H1 (cell line): ENCODE measurements at regions not wholly inside any gene's neighbourhood (a gene's known extent, or its start where the extent isn't known, plus 50 kb on each side); places are given as distances from the start of the nearest gene placed in this dataset.

Source experiments
- BACH1 ChIP-seq: IDR thresholded peaks from 2 replicates; pipeline ENCODE4 v1.6.1; 2012; ENCODE audit warnings: low read length, improper control_type of control experiment
- POLR2A ChIP-seq, 2 experiments: IDR thresholded peaks; 1 replicate in 1 of 2; 2 replicates in 1 of 2; pipeline ENCODE4 v1.6.1; 2011; ENCODE audit warnings: low read depth in 2 of 2, low read length in 2 of 2, mild to moderate bottlenecking in 2 of 2; ENCODE audit errors: control extremely low read depth in 1 of 2
- RBBP5 ChIP-seq: IDR thresholded peaks from 2 replicates; pipeline ENCODE4 v1.7.1; 2012; ENCODE audit warnings: low read depth, mild to moderate bottlenecking, inconsistent platforms, low read length, moderate library complexity, borderline replicate concordance

GRCh38 chr6:74103417-74103816 lies 407.4 kb downstream of the CD109 start (continued):
- TF ChIP-seq RBBP5: no peak
- no peak for TF ChIP-seq BACH1
- TF ChIP-seq POLR2A (IDR thresholded peaks at IDR 0.05; ENCODE audit: control extremely low read depth in 1 of 2, low read depth in 2 of 2, low read length in 2 of 2): no peak
